ENCODE measurements at regions not wholly inside any gene's neighbourhood (a gene's known extent, or its start where the extent isn't known, plus 50 kb on each side); places are given as distances from the start of the nearest gene placed in this dataset.

- TF ChIP-seq POLR2AphosphoS5 (IDR thresholded peaks at IDR 0.05): no peak
- Histone ChIP-seq H3K36me3 (no peaks in the 10 kb centered on the region), H3K27ac (no peak overlapping the region), H3K9me3 (no peaks in the 10 kb centered on the region), H3K4me3 (no peak overlapping the region), H3K27me3 (replicated peaks in 1 of 7) (no peaks in the 10 kb centered on the region), H3K4me1 (peaks cover 0 to 9% (median 0%) of the 10 kb centered on the region in 6 donors)
- WGBS, 5 donors: 29 to 58% (median 46%) methylated on average over 6 of the region's 6 CpGs
- no peak for DNase-seq
- intact Hi-C loops (cut with DNase I; ENCODE audit: low total_unique reads): no loop called here
These were observed 485.5 kb downstream of the BCAT1 start for GRCh38 chr12:24463375-24463774.

- no peak for TF ChIP-seq CTCF (IDR thresholded peaks at IDR 0.05 in 8 of 11, conservative IDR thresholded peaks at IDR 0.05 in 3 of 11)
- TF ChIP-seq POLR2A (IDR thresholded peaks at IDR 0.05): no peak
- no peak for TF ChIP-seq POLR2AphosphoS5 (IDR thresholded peaks at IDR 0.05)
- no peak for DNase-seq
- Histone ChIP-seq H3K4me1 (peaks cover 0 to 9% (median 0%) of the 10 kb centered on the region in 6 donors), H3K27me3 (replicated peaks in 1 of 7) (no peaks in the 10 kb centered on the region), H3K27ac (no peak overlapping the region), H3K4me3 (no peak overlapping the region), H3K36me3 (no peaks in the 10 kb centered on the region), H3K9me3 (no peaks in the 10 kb centered on the region)
- 88 to 100% (median 95%) methylated on average over 1 of the region's 1 CpG for WGBS, 5 donors
- intact Hi-C loops (cut with DNase I; ENCODE audit: low total_unique reads): no loop called here
These were observed 486.0 kb downstream of the BCAT1 start for GRCh38 chr12:24462946-24463345.

DNA sequence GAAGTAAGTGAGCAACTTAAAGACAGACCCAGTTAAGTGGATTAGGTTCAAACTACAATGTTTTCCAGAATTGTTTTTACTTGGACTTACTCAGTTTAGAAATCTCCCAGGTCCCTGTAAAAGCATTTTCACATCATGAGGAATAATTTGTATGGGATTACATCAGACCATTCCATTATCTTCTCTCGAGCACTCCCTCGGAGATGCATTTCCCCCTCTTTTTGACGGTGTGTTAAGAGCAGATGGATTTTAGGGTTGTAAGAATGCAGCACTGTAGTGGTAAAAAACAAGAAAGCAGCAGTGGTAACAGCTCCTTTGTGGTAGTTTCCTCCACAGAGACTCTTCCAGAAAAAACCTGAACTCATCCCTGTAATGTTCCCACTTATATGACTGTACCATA lies 488.4 kb downstream of the BCAT1 start:
- WGBS, 5 donors: 82 to 86% (median 85%) methylated on average over 3 of the region's 3 CpGs
- Histone ChIP-seq H3K36me3 (no peaks in the 10 kb centered on the region), H3K4me3 (no peak overlapping the region), H3K27ac (no peak overlapping the region), H3K27me3 (replicated peaks in 1 of 7) (no peaks in the 10 kb centered on the region), H3K4me1 (no peaks in the 10 kb centered on the region), H3K9me3 (no peaks in the 10 kb centered on the region)
- DNase-seq: no peak
- no peak for TF ChIP-seq POLR2AphosphoS5 (IDR thresholded peaks at IDR 0.05)
- TF ChIP-seq POLR2A (IDR thresholded peaks at IDR 0.05): no peak
- no peak for TF ChIP-seq CTCF (IDR thresholded peaks at IDR 0.05 in 8 of 11, conservative IDR thresholded peaks at IDR 0.05 in 3 of 11)
- intact Hi-C loops (cut with DNase I; ENCODE audit: low total_unique reads): no loop called here

GRCh38 chr12:24460099-24460498 lies 488.8 kb downstream of the BCAT1 start:
- no peaks in the 10 kb centered on the region for H3K27me3 ChIP-seq (replicated peaks in 1 of 7)
- no peak for TF ChIP-seq POLR2AphosphoS5 (IDR thresholded peaks at IDR 0.05)
- H3K4me1 ChIP-seq: no peaks in the 10 kb centered on the region
- H3K36me3 ChIP-seq: no peaks in the 10 kb centered on the region
- H3K27ac ChIP-seq: no peak overlapping the region
- no peak for DNase-seq
- H3K9me3 ChIP-seq: no peaks in the 10 kb centered on the region
- WGBS, 5 donors: 59 to 75% (median 68%) methylated on average over 2 of the region's 2 CpGs
- no peak overlapping the region for H3K4me3 ChIP-seq
- intact Hi-C loops (cut with DNase I; ENCODE audit: low total_unique reads): no loop called here

GRCh38 chr12:24455811-24456210 lies 493.1 kb downstream of the BCAT1 start:
- Histone ChIP-seq H3K27me3 (replicated peaks in 1 of 7) (no peaks in the 10 kb centered on the region), H3K4me1 (no peaks in the 10 kb centered on the region), H3K27ac (no peak overlapping the region), H3K9me3 (no peaks in the 10 kb centered on the region), H3K4me3 (no peak overlapping the region), H3K36me3 (no peaks in the 10 kb centered on the region)
- intact Hi-C loops (cut with DNase I; ENCODE audit: low total_unique reads): no loop called here
- no peak for TF ChIP-seq POLR2AphosphoS5 (IDR thresholded peaks at IDR 0.05)
- no peak for TF ChIP-seq CTCF (IDR thresholded peaks at IDR 0.05 in 8 of 11, conservative IDR thresholded peaks at IDR 0.05 in 3 of 11)
- DNase-seq: no peak
- WGBS, 5 donors: 90 to 94% (median 91%) methylated on average over 4 to 5 of the region's 5 CpGs

All from spleen (tissue), 11 donors.